OCI-LY3 (cell line): ENCODE measurements at regions not wholly inside any gene's neighbourhood (a gene's known extent, or its start where the extent isn't known, plus 50 kb on each side); places are given as distances from the start of the nearest gene placed in this dataset.

Experiments
- EZH2phosphoT487 ChIP-seq: fragments of 200-600 bp; shearing (Covaris generic); IDR thresholded peaks from 2 replicates; pipeline ENCODE4 v1.6.1; 2018; ENCODE audit warnings: antibody characterized with exemption, mixed run types, low read depth
- TF ChIP-seq, protein P1 (sequence below): fragments of 200-600, 300-600 bp; sonication (generic); IDR thresholded peaks from 2 replicates; pipeline ENCODE4 v1.5.1; 2014; ENCODE audit warnings: antibody characterized with exemption, low read length, low read depth

DNA sequence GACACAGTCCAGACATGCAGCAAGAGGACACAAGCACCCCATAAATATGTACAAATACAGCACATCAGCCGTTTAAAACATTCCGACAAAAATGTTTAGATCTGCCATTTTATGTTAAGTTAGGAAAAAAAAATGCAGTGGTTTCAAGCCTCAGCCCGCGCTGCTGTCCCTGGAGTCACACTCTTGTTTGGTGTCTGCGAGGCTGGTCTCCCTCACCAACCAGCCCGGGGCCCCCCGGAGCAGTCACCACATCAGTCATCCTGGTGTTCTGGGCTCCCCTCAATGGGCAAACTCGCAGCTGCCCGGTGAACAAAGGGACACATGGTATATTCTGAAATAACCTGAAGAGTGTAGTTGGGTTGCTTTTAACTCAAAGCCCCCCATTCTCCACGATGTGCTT lies 1022.2 kb downstream of the BRD1 start:
- TF ChIP-seq, protein P1, sequence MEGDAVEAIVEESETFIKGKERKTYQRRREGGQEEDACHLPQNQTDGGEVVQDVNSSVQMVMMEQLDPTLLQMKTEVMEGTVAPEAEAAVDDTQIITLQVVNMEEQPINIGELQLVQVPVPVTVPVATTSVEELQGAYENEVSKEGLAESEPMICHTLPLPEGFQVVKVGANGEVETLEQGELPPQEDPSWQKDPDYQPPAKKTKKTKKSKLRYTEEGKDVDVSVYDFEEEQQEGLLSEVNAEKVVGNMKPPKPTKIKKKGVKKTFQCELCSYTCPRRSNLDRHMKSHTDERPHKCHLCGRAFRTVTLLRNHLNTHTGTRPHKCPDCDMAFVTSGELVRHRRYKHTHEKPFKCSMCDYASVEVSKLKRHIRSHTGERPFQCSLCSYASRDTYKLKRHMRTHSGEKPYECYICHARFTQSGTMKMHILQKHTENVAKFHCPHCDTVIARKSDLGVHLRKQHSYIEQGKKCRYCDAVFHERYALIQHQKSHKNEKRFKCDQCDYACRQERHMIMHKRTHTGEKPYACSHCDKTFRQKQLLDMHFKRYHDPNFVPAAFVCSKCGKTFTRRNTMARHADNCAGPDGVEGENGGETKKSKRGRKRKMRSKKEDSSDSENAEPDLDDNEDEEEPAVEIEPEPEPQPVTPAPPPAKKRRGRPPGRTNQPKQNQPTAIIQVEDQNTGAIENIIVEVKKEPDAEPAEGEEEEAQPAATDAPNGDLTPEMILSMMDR = no peak
- TF ChIP-seq EZH2phosphoT487 = no peak
